Activated CD8-positive, alpha-beta memory T cell treated with anti-CD3 and anti-CD28 coated beads for 36 hours (primary cell): ENCODE measurements at regions not wholly inside any gene's neighbourhood (a gene's known extent, or its start where the extent isn't known, plus 50 kb on each side); places are given as distances from the start of the nearest gene placed in this dataset.
"Not testable (repeated sequence)": the region's sequence is repeated elsewhere in the genome, so short reads cannot be mapped to it uniquely, and the experiment has no call there.

Experiments
- CTCF ChIA-PET: fragments of 350-600 bp; sonication (Branson Sonifier 250); formaldehyde crosslinking; loops from one replicate; lab custom pipeline; 2021; ENCODE audit warnings: antibody characterized with exemption; lab: Charles Lee
- POLR2A ChIA-PET: fragments of 350-600 bp; sonication (Branson Sonifier 250); formaldehyde crosslinking; loops from one replicate; lab custom pipeline; 2021; ENCODE audit warnings: antibody characterized with exemption; lab: Charles Lee

DNA sequence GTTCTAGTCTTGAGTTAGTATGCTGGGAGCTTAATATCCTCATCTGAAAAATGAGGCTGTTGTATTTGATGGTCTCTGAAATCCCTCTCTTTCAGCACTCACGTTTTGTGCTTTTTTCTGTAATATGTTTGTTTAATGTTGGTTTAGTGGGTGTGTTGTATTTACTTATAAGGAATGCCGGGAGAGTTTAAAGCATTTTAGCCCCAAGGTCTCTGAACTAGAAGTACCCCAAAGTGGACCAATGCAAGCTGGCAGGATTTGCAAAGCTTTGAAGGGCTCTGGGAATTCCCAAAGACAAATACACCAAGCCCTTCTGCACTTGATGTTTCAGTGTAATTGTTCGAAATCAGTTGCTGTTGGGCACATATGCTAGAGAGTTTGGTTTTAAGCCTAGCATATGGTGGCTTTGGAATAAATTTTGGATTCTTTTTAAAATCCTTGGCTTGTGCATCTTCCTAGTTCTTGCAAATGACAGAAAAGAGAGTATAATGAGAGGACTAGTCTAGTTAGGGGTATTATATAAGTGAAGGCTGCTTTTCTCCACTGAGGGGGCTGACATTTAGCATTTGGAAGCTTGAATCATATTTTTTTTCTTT lies 371.4 kb upstream of the BOD1L1 start:
- ChIA-PET POLR2A (no interaction called here), CTCF (no interaction called here)

DNA sequence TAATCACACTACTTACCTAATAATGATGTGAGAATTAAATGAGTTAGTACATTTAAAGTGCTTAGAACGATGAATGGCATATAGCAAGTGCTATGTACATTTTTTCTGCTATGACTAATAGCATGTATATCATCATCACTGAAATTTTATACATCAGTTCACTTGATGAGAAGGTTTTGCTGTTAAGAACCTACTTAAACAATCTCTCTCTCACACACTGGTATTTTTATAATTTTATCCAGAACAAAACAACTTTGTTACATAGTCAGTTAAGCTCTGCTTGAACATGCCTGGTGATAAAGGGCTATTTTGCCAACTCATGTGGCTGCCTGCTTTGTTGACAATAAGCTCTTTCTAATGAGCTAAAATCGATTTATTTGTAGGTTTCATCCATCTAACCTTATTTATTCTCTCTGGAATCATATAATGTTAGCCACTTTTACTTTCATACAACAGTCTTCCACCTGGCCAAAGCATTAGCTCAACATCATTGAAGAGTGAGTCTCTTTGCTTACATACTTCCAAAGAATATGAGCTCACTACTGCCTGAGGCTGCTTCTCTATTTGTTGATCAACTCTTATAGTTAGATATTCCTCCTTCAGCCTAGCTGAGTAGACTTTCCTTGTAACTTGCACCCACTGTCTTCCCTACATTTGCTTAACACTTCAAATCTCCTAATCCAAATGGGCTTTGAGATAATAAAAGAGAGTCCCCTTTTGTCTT lies 372.7 kb upstream of the BOD1L1 start:
- ChIA-PET CTCF (no interaction called here), POLR2A (no interaction called here)

DNA sequence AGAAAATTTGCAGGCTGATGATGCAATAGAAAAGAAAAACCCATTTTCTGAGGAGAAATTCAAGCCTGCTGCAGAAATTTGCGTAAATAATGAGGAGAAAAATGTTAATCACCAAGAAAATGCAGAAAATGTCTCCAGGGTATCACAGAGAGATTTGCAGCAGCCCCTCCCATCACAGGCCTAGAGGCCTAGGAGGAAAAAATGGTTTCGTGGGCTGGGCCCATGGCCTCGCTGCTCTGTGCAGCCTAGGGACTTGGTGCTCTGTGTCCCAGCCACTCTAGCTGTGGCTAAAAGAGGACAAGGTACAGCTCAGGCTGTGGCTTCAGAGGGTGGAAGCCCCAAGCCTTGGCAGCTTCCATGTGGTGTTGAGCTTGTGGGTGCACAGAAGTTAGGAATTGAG lies 374.8 kb upstream of the BOD1L1 start:
- CTCF ChIA-PET, POLR2A ChIA-PET: not testable (repeated sequence)

DNA sequence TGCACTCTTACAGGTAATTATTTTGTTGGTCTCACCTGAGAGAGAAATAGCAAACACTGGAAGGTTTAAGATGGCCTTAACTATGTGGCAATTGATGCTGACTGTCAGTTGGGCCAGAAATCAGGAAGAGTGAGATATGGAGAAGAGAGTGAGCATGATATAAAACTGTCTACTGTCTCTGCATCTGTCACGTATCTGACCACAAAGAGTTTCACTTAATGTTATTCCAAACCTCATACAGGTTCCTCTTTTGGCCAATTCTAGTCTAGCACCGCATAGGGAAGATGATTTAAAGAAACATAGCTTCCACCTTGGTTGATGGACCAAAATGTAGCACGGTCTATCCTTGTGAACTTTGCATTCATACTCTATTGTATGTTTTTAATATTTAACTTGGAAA lies 381.0 kb upstream of the BOD1L1 start:
- POLR2A ChIA-PET, result no interaction called here
- CTCF ChIA-PET, result no interaction called here

DNA sequence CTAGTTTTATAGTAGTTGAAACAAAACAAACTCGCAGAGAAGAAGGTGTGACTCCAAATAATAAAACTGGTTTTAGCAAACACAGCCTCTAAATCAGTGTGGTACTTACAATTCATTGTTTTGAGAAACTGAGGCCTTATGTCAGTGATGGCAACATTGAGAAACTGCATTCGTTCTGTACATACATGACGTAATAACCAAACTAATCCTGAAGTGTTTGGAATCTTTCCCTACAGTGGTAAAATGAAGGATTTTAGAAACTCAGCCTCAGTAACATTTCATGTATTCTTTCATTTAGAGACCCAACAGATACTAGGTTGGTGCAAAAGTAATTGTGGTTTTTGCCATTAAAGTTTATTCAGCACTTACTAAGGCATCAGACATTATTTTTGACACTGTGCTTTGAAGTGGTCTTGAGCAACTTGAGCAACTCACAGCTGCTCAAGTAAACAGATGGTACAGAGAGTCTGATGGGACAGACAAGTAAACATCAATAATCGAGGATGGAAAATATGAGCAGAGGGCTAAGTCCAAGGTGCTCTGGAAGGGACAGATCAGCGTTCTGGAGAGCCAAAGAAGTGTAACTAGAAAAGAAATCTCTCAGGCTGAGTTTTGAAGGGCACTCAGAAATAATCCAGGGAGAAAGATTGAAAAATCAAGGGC lies 390.8 kb upstream of the BOD1L1 start:
- ChIA-PET POLR2A (no interaction called here), CTCF (no interaction called here)

DNA sequence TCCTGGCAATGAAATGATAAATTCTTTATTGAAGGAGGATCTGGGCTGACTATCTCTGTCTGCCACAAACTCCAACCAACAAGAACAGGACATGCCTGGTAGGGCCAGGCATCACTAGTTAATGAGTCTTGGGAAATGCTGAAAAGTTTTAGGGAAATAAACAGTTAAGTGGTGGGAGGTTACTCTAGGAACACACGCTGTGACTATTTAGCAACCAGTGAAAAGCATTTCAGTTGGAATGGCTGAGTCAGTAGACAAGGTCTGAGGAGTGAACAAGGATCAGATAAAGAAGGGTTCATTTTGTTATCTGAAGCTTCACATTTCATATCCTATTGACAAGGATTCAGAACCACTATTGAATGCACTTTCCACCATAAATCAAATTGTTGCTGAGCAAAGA lies 394.9 kb upstream of the BOD1L1 start:
- CTCF ChIA-PET, result no interaction called here

DNA sequence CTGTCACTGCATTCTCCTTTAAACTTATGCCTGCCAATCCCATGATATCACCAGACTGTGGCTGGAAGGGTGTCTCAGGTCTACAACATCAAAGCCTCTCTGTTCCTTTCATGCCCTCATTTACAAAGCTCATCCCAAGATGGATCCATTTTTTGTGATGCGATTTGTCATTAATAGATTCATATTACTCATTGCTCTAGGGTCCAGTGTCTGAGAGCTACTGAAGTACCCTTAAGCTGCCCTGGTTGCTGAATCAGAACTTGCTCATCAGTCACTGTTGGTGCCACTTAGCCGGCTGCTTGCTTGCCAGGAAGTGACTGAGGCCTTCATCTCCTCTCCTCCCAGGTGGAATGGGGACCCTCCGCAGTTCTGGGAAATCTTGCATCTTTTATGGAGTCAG lies 395.5 kb upstream of the BOD1L1 start:
- CTCF ChIA-PET, result no interaction called here
- POLR2A ChIA-PET, result no interaction called here

More for the DNA sequence above, 394.9 kb upstream of the BOD1L1 start:
- POLR2A ChIA-PET, result no interaction called here

DNA sequence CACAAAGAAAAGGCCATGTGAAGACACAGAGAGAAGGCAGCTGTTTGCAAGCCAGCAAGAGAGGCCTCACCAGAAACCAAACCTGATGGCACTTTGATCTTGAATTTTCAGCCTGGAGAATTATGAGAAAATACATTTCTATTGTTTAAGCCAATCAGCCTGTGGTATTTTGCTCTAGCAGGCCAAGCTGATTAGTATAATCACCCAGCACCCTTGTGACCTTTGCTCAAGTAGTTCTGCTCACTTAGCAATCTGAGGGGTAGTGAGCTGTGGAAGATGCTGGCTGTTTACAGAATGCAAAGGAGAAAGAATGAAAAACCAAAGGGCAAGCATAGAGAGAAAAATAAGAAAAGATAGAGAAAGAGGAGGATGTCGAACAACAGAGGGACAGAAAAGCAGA lies 396.4 kb upstream of the BOD1L1 start:
- ChIA-PET CTCF (no interaction called here), POLR2A (no interaction called here)

DNA sequence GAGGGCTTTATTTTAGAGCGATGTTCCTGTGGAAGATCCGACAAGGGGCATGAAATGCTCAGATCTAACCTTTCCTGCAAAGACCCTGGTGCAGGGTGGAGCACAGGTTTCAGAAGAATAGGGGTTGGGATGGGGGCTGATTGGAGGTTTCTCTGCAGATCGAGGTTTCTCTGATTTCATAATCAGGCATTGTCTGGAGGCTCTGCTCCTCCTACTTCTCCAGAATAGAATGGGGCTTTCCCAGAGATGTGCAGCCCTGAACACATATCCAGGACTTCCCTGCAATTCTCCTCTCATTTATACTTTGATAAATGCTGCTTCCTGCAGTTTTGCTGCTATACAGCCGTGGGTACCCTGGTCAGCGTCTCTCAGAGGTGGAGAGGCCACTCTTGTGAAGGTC lies 397.6 kb upstream of the BOD1L1 start:
- ChIA-PET POLR2A (no interaction called here), CTCF (no interaction called here)

DNA sequence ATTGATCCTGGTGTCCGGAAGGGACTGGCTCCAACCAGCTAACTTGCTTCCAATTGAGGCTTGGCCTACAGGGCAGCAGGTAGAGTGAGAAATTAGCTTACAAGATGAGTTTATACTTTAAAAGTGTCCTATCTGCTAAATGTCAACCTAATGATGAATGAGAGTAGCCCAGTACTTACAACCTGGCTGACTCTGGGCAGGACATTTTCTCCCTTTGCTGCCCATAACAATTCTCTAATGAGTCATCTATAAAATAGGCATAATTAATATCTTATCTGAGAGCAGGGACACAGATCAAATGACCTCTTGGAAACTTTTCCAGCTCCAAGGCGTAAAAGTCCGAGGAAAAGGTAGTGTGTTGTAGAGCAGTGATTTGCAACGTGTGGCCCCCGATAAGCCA lies 398.4 kb upstream of the BOD1L1 start:
- POLR2A ChIA-PET, result no interaction called here
- CTCF ChIA-PET, result no interaction called here

DNA sequence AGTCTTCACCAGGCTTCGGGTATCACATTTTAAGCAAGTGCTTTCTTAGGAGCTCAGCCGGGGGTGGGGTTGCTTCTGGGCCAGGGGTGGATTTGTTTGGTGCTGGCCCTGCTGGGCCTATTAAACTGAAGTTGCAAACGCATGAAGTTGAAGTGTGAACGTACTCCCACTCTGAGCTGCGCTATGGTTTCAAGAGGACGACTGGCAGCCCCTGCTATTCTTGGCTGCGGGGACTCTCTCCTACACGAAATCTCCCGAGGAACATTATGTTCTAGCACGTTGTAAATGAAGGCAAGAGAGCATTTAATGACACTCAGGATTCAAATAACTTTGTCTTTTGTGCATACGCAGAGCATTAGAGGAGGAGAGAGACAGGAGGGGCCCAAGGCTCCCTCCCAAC lies 401.3 kb upstream of the BOD1L1 start:
- POLR2A ChIA-PET, result no interaction called here

DNA sequence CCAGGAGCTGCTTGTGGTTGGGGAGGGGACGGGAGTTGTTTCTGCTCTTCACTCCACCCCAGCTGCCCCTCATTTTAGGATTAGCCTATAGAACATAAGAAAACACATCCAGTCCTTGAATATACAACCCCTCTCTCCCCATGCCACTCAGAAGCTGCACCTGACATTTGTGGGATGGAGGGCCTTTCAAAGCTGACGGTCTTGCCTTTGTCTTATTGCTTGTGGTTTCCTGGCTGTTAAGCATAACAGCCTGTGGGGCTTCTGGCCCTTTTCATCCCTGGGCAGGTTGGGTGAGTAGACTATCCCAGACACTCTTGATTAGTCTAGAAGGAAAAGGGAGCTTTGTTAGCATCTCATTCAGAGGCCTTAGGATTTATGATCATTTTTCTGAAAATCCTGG lies 407.6 kb upstream of the BOD1L1 start:
- CTCF ChIA-PET, result no interaction called here
- POLR2A ChIA-PET, result no interaction called here

More for the DNA sequence above, 401.3 kb upstream of the BOD1L1 start:
- CTCF ChIA-PET, result no interaction called here

DNA sequence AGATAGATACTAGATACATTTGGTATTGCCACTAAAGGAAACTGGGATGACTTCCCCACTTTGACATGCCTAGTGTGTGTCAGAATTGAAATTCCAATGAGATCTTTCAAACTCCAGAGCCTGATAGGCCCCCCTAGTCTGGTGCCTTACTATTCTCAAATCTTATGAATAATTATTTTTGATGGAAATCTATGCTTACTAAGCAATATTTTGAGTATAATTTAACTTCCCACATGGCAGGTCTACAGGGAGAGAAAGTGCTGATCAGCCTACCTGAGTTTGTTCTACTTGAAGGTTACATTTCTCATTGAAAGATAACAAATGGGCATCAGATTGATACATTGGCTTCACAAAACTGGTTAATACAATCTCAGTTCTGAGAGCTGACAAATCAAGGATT lies 415.7 kb upstream of the BOD1L1 start:
- ChIA-PET CTCF (no interaction called here), POLR2A (no interaction called here)

DNA sequence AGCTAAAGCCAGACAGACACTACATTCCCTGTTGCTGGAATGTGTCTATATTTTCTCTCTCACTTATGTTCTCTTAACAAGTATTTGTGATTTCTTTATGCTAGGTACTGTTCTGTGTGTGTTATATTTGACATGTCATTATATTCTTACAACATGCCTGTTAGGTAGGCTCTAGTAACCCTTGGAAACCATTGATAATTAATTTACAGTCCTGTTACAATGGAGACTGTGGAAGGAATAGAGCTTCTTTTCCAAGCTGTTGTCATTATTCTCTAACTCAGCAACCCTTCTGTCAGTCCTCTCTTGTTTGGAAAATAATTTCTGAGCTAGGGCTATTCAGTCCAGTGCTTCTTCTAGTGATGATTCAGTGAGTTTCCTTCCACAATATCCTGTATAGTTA lies 419.1 kb upstream of the BOD1L1 start:
- ChIA-PET CTCF (no interaction called here), POLR2A (no interaction called here)

DNA sequence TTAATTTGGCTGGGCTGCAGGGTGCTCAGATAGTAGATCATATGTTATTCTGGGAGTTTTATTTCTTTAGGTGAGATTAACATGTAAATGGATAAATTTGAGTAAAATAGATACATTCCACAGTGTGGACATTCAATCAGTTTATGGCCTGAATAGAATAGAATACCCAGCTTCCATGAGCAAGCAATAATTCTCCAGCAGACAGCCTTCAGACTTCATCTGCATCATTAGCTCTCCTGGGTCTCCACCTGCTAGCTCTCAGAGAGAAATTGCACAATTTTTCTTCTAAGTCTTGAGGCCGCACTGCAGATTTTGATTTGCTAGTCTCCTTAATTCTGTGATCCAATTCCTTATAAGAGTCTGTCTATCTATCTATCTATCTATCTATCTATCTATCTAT lies 420.3 kb upstream of the BOD1L1 start:
- ChIA-PET CTCF (no interaction called here), POLR2A (no interaction called here)

DNA sequence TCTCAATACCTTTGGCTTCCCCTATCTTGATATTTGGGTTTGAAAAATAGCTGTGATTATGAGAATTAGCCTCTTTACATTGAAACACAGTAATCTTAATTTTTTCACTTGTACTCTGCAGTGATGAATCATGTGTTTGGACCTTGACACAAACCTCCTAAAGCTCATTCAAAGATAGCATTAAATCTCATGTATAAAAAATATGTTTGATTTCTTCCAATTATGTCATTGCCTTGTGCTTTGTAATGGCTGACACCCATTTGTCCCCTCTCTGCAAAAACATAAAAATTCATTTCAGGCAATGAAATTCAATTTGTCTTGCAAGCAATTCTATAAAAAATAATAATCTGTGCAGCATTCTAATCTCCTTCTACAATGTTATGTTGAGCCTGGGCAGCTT lies 422.4 kb upstream of the BOD1L1 start:
- POLR2A ChIA-PET, result no interaction called here
- CTCF ChIA-PET, result no interaction called here

DNA sequence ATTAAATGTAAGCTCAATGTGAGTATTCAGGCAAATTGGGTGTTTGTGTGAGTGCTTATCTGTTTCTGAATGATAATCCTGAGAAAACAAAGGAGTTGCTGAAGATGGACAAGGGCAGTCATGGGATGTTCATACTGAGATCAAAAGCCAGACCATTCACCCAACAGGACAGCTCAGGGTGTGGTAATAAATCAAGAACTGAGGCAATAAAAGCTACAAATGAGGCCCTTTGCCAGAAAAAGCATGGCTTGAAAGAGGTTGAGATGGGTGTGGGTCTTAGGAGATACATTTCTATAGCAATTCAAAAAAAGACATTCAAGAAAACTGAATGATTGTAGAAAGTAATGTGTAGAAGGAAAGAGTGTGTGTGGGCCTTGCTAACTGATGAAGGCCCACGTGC lies 425.8 kb upstream of the BOD1L1 start:
- CTCF ChIA-PET, result no interaction called here

DNA sequence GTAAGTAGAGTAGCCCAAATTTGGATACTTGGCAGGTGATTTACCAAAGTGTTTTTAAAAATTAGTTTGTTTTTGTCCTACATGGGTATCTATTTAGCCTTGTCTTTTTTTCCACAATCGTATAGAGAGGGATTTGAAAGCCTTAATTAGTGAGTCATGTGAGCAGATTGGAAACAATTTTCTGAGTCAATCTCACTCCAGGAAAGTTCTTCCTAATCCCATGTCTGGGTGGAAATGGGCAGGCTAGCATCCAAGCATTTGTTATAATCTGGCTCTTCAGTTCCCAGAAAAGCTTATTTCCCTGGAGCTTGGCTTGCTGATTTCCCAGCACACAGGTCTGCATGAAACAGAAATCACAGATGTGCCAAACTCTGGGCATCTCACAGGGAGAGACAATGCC lies 426.9 kb upstream of the BOD1L1 start:
- POLR2A ChIA-PET, result no interaction called here
- CTCF ChIA-PET, result no interaction called here

More for the DNA sequence above, 425.8 kb upstream of the BOD1L1 start:
- POLR2A ChIA-PET, result no interaction called here

DNA sequence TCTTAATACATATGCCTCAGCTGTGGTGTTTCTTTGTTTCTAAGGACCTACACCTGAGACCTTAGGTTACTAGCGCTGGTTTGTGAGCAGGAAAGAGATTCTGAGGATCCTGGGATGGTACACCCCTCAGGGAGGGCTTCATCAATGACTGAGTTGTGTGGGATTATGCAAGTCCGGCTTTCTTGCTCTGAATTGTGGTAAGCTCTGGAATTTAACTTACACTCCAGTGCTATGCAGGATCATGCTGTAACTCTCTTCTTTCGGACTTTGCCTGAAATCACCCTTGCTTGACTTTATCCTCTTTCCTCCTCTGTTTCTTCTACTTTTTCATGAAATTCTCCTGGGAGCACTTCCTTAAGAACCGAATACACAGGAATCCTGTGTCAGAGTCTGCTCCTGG lies 431.5 kb upstream of the BOD1L1 start:
- ChIA-PET CTCF (no interaction called here), POLR2A (no interaction called here)

DNA sequence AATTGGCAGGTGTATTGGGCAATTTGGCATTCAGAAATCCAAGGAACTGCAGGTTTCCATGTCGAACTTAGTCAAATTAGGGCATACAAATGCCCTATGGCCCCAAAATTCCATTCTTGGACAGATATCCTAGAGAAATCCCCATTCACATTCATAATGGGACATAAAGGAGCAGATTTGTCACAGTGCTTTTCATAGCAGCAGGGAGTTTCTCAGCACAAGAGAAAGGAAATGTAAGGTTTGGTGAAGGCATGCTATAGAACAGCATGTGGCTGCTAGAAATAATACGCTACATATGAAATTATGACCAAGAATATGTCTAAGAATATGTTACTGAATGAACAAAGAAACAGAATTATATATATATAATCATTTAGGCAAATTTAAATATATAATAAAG lies 437.5 kb upstream of the BOD1L1 start:
- CTCF ChIA-PET, result no interaction called here
- POLR2A ChIA-PET, result no interaction called here

DNA sequence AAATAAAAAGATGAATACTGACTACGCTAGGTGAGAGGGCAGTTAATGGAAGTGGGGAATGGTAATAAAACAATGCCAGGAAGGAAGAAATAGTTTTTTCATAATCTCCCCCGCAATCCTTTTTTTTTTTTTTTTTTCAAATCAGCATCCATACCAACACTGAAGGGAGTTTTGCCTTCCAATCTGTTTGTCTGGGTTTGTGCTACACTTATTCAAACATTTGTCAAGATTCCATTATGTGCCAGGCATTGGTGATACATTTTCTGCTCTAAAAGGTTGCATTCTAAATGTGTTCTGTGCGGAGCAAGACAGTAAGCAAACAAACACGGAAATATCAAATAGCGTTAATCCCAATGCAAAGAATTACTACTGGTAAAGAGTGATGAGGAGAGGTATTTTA lies 437.9 kb upstream of the BOD1L1 start:
- ChIA-PET POLR2A (no interaction called here), CTCF (no interaction called here)
